ENCODE measurements at regions not wholly inside any gene's neighbourhood (a gene's known extent, or its start where the extent isn't known, plus 50 kb on each side); places are given as distances from the start of the nearest gene placed in this dataset.

GRCh38 chr3:148203297-148204010 lies 494.2 kb upstream of the AGTR1 start:
- no peak for TF ChIP-seq CTCF (IDR thresholded peaks at IDR 0.05; ENCODE audit: insufficient read depth, low read length, missing control alignments)
- ChIA-PET POLR2A (no interaction called here), CTCF (interaction anchor here (0.8 to 1.2 kb wide), 2 partner anchors 14 to 106 kb away, joined by 3 to 4 read pairs; no protein-coding TSS in a partner anchor)
- H3K4me3 ChIP-seq (ENCODE audit: low read depth, low read length): no peak overlapping the region
- DNase-seq (ENCODE audit: low read depth, low spot score): no peak

- no peak for DNase-seq (ENCODE audit: low read depth, low spot score)
- TF ChIP-seq CTCF (IDR thresholded peaks at IDR 0.05; ENCODE audit: insufficient read depth, low read length, missing control alignments): no peak
- POLR2A ChIA-PET: no interaction called here
- CTCF ChIA-PET: interaction anchor here (0.8 kb wide), 1 partner anchor 105 kb away, joined by 3 read pairs; no protein-coding TSS in a partner anchor
- no peak overlapping the region for H3K4me3 ChIP-seq (ENCODE audit: low read depth, low read length)
These were observed 493.6 kb upstream of the AGTR1 start for GRCh38 chr3:148204131-148204530.

DNA sequence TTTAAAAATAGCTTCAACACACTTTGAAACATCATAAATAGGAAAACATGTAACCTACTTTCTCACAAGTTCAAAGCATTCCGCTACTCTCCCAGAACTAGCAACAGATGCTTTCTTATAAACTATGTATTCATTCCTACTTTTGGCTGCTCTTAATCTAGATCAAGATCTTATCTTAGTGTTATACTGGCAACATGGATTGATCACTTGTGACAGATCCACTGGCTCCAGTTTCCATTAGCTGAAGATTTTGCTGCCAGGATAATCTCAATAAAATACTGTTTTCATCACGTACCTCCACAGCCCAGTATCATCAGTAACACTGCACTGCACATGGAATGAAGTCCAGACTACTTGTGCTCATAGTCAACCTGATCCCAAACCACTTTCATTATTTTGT lies 491.7 kb upstream of the AGTR1 start:
- TF ChIP-seq CTCF (IDR thresholded peaks at IDR 0.05; ENCODE audit: insufficient read depth, low read length, missing control alignments): no peak
- CTCF ChIA-PET: interaction anchor here (1.2 kb wide), 1 partner anchor 32 kb away, joined by 3 read pairs; no protein-coding TSS in a partner anchor
- POLR2A ChIA-PET: no interaction called here
- DNase-seq (ENCODE audit: low read depth, low spot score): no peak
- no peak overlapping the region for H3K4me3 ChIP-seq (ENCODE audit: low read depth, low read length)

GRCh38 chr3:148206446-148206845 lies 491.3 kb upstream of the AGTR1 start:
- CTCF ChIA-PET: interaction anchor here (1.2 kb wide), 1 partner anchor 32 kb away, joined by 3 read pairs; no protein-coding TSS in a partner anchor

GRCh38 chr3:148208975-148209374 lies 488.7 kb upstream of the AGTR1 start:
- POLR2A ChIA-PET: no interaction called here
- CTCF ChIA-PET: no interaction called here
- no peak for DNase-seq (ENCODE audit: low read depth, low spot score)
- no peak overlapping the region for H3K4me3 ChIP-seq (ENCODE audit: low read depth, low read length)
- TF ChIP-seq CTCF (IDR thresholded peaks at IDR 0.05; ENCODE audit: insufficient read depth, low read length, missing control alignments): no peak

More at GRCh38 chr3:148206446-148206845, 491.3 kb upstream of the AGTR1 start:
- POLR2A ChIA-PET: no interaction called here
- TF ChIP-seq CTCF (IDR thresholded peaks at IDR 0.05; ENCODE audit: insufficient read depth, low read length, missing control alignments): no peak
- H3K4me3 ChIP-seq (ENCODE audit: low read depth, low read length): no peak overlapping the region
- no peak for DNase-seq (ENCODE audit: low read depth, low spot score)

DNA sequence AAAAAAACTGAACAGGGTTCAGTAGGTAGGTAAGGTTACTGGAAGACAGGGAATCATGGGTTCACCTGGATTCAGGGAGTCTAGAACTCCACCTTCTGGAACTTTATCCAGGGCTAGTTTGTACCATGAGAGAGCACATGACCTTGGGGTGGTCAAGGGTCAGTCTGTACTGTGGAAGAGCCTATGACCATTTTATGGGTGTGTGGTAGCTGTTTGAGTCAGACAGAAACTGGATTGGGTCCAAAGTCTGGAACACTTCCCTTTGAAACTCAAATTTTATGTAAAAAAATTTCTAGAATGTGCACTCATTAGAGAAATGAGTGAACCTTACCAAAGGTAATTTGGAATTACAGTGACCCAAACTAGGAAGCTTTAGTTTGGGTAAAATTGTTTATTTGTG lies 486.0 kb upstream of the AGTR1 start:
- no peak for TF ChIP-seq CTCF (IDR thresholded peaks at IDR 0.05; ENCODE audit: insufficient read depth, low read length, missing control alignments)
- ChIA-PET CTCF (no interaction called here), POLR2A (no interaction called here)
- no peak overlapping the region for H3K4me3 ChIP-seq (ENCODE audit: low read depth, low read length)
- DNase-seq (ENCODE audit: low read depth, low spot score): no peak

Measured in AG04449 (cell line).